Muscle layer of duodenum (tissue), 2 donors: ENCODE measurements at regions not wholly inside any gene's neighbourhood (a gene's known extent, or its start where the extent isn't known, plus 50 kb on each side); places are given as distances from the start of the nearest gene placed in this dataset.

Source experiments
- H3K27ac ChIP-seq: one replicate; pipeline ENCODE4 v1.7.0; 2013; ENCODE audit warnings: mild to moderate bottlenecking, low read length
- H3K27me3 ChIP-seq: one replicate; pipeline ENCODE4 v1.7.0; 2013; ENCODE audit warnings: low read depth, mild to moderate bottlenecking, control low read depth, low read length
- H3K36me3 ChIP-seq, 2 donors: one replicate each; pipeline ENCODE4 v1.7.0; 2013; ENCODE audit warnings: low read length in 2 of 2, control low read depth in 1 of 2, mild to moderate bottlenecking in 1 of 2; ENCODE audit not compliant: insufficient read depth in 2 of 2, control insufficient read depth in 1 of 2
- H3K4me1 ChIP-seq, 2 donors: one replicate each; pipeline ENCODE4 v1.7.0; 2013; ENCODE audit warnings: low read length in 2 of 2, mild to moderate bottlenecking in 2 of 2, control low read depth in 1 of 2, moderate library complexity in 1 of 2; ENCODE audit not compliant: insufficient read depth in 2 of 2, control insufficient read depth in 1 of 2
- H3K4me3 ChIP-seq, 2 donors: one replicate each; pipeline ENCODE4 v1.7.0; 2013; ENCODE audit warnings: low read length in 2 of 2, low read depth in 1 of 2, mild to moderate bottlenecking in 1 of 2
- H3K9me3 ChIP-seq, 2 donors: one replicate each; pipeline ENCODE4 v1.7.0; 2013; ENCODE audit warnings: low read length in 2 of 2, control low read depth in 1 of 2, mild to moderate bottlenecking in 1 of 2; ENCODE audit not compliant: control insufficient read depth in 1 of 2
- donor health status: healthy.

DNA sequence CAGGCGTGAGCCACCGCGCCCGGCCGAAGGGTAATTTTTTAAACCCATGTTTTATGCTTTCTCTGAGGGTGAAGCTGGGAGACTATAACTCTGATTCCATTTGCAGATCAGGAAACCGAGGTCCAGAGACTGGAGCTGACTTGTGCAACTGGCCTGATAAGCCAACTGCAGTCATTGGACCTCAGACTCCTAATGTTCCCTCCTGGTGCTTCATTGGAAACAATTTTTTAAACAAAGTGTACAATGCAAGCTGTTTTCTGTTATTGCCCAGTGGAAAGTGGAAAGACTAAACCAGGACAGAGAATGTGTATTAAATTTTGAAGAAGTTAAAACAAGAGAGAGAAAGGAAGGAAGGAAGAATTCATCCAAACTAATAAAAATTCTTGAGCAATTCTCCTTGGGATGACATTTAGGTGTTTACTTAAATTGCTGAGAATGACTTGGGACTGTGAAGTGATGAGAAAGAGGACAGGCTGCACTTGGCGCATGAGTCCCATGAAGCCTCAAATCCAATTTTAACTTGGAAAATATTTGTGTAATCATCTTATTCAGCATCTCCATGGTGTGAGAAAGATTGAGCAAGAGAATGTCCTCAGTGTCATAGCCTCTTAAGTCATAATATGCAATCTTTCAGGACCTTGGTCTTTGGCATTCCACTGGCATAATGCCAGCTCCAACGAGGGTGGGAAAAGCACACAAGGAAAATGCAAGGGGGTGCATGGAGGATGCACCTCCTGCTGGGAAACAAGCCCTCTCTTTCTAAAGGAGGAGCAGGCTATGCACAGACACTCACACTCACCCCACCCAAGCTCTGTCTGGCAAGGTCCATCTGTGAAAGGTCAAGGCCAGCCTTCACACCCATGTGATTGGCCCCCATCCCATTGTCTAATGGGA lies 342.0 kb downstream of the SIPA1L2 start:
- Histone ChIP-seq H3K27me3 (no peaks in the 10 kb centered on the region), H3K36me3 (no peaks in the 10 kb centered on the region), H3K9me3 (no peaks in the 10 kb centered on the region), H3K4me3 (no peak overlapping the region), H3K27ac (no peak overlapping the region), H3K4me1 (peaks cover 0 to 8% of the 10 kb centered on the region in 2 donors)

GRCh38 chr1:232285138-232285537 lies 344.8 kb downstream of the SIPA1L2 start:
- Histone ChIP-seq H3K4me1 (no peaks in the 10 kb centered on the region), H3K27ac (no peak overlapping the region), H3K36me3 (no peaks in the 10 kb centered on the region), H3K4me3 (no peak overlapping the region), H3K9me3 (no peaks in the 10 kb centered on the region), H3K27me3 (no peaks in the 10 kb centered on the region)

GRCh38 chr1:232283864-232284263 lies 346.1 kb downstream of the SIPA1L2 start:
- Histone ChIP-seq H3K4me1 (no peaks in the 10 kb centered on the region), H3K27me3 (no peaks in the 10 kb centered on the region), H3K9me3 (no peaks in the 10 kb centered on the region), H3K36me3 (no peaks in the 10 kb centered on the region), H3K4me3 (no peak overlapping the region), H3K27ac (no peak overlapping the region)

DNA sequence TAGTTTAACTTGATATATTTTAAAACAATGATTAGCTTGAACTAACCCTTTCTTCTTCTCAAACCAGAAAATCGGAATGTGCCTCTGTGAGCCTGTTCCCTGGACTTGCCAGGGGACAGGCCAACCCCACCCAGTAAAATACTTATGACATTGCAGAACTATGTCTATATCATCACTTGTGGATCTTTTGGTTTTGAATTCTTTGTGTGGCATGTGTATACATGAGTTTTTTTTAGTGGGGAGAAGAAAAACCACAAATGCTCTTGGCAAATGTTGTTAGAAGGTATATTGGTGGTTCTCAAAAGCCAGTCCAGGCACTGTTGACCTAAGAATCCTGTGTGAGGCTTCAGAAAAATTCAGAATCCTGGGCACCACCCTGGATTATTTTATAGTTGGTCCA lies 347.4 kb downstream of the SIPA1L2 start:
- H3K27ac ChIP-seq = no peak overlapping the region
- no peaks in the 10 kb centered on the region for H3K4me1 ChIP-seq
- no peaks in the 10 kb centered on the region for H3K36me3 ChIP-seq
- no peaks in the 10 kb centered on the region for H3K9me3 ChIP-seq
- H3K4me3 ChIP-seq = no peak overlapping the region
- H3K27me3 ChIP-seq = no peaks in the 10 kb centered on the region

DNA sequence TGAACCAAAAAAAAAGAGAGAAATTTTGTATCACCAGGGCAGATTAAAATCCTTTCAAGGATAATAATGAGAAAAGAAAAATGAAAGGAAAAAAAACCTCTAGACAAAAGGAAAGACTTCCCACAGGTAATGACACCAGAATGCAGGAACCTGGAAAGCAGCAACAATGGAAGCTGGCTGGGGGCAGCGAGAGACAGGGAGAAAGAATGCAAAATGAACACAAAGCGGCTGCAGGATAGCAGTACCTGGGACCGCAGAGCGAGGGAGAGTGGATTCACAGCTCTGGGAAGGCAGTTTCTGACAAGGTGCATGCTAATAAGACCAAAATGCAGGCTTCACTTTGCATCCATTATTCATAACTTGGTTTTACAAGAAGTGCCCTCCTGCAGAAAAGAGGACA lies 349.0 kb downstream of the SIPA1L2 start:
- Histone ChIP-seq H3K9me3 (no peaks in the 10 kb centered on the region), H3K4me3 (no peak overlapping the region), H3K27ac (no peak overlapping the region), H3K27me3 (no peaks in the 10 kb centered on the region), H3K4me1 (no peaks in the 10 kb centered on the region), H3K36me3 (no peaks in the 10 kb centered on the region)

DNA sequence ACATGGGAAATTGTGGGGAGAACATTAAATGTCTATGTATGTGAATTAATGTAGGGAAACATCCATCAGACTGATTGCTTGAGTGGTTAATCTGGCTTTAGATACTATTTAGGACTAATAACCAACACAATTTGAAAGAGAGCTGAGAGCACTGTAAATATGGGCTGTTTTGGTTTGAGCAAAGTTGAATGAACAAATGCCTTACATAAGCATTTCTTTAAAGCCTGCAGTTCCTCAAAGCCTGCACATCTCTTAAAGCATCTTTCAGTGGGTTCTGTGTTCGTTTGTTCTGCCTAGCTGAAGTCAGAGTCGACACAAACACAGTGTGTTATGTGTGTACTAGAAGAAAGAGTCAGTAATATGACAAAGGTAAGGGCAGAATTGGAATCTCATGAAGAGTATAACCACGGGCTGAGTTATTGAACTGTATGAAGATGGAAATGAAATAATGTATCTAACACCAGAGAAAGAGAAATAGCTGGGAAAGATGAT lies 350.0 kb downstream of the SIPA1L2 start:
- Histone ChIP-seq H3K27ac (no peak overlapping the region), H3K27me3 (no peaks in the 10 kb centered on the region), H3K9me3 (no peaks in the 10 kb centered on the region), H3K4me3 (no peak overlapping the region), H3K36me3 (no peaks in the 10 kb centered on the region), H3K4me1 (no peaks in the 10 kb centered on the region)

- Histone ChIP-seq H3K4me3 (no peak overlapping the region), H3K27ac (no peak overlapping the region), H3K27me3 (no peaks in the 10 kb centered on the region), H3K4me1 (no peaks in the 10 kb centered on the region), H3K9me3 (no peaks in the 10 kb centered on the region), H3K36me3 (no peaks in the 10 kb centered on the region)
Measured at GRCh38 chr1:232278925-232279324, 351.0 kb downstream of the SIPA1L2 start.

- no peaks in the 10 kb centered on the region for H3K9me3 ChIP-seq
- no peak overlapping the region for H3K4me3 ChIP-seq
- no peaks in the 10 kb centered on the region for H3K36me3 ChIP-seq
- H3K27me3 ChIP-seq = no peaks in the 10 kb centered on the region
- no peaks in the 10 kb centered on the region for H3K4me1 ChIP-seq
- H3K27ac ChIP-seq = no peak overlapping the region
Measured at GRCh38 chr1:232276651-232277050, 353.3 kb downstream of the SIPA1L2 start.

DNA sequence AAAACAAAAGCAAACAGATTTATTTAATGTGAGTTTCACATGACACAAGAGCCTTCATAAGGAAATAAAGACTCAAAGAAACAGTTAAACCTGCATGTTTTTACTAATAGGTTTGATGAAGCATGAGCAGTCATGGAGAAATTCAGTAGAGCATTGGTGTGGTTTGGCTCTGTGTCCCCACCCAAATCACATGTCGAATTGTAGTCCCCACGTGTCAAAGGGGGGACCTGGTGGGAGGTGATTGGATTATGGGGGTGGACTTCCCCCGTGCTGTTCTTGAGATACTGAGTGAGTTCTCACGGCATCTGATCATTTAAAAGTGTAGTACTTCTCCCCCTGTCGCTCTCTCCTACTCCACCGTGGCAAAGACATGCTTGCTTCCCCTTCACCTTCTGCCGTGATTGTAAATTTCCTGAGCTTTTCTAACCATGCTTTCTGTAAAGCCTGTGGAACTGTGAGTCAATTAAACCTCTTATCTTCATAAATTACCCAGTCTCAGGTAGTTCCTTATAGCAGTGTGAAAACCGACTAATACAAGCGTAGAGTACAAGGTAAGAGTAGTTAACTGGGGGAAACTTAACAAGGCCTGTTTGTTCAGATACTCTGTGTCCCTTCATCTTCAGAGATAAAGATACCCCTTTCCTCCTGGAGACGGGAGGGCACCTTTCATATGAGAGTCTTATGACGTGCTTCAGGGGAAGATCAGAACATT lies 354.8 kb downstream of the SIPA1L2 start:
- Histone ChIP-seq H3K27me3 (no peaks in the 10 kb centered on the region), H3K4me3 (no peak overlapping the region), H3K27ac (no peak overlapping the region), H3K36me3 (no peaks in the 10 kb centered on the region), H3K9me3 (no peaks in the 10 kb centered on the region), H3K4me1 (no peaks in the 10 kb centered on the region)

GRCh38 chr1:232274236-232274855 lies 355.6 kb downstream of the SIPA1L2 start:
- Histone ChIP-seq H3K36me3 (no peaks in the 10 kb centered on the region), H3K27ac (no peak overlapping the region), H3K9me3 (no peaks in the 10 kb centered on the region), H3K27me3 (no peaks in the 10 kb centered on the region), H3K4me3 (no peak overlapping the region), H3K4me1 (no peaks in the 10 kb centered on the region)

DNA sequence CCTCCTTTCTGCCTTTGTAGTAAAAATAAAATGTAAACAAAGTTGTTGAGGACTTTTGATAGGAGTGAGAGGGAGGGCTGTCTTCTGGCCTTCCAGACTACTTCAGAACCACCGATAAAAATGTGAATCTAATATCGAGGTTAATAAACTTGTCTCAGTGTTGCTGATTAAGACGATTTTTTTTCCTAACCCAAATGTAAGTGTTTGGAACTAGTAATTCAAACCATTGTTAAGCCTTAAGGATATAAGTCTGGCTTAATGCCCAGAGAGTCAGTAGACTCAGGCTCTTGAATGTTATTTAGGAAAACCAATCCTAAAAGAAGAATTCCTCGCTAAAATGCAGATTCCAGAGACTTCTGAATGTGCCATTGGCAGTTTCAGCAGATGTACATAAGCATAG lies 356.9 kb downstream of the SIPA1L2 start:
- Histone ChIP-seq H3K4me1 (no peaks in the 10 kb centered on the region), H3K9me3 (no peaks in the 10 kb centered on the region), H3K27me3 (no peaks in the 10 kb centered on the region), H3K27ac (no peak overlapping the region), H3K36me3 (no peaks in the 10 kb centered on the region), H3K4me3 (no peak overlapping the region)
